Activated CD8-positive, alpha-beta T cell treated with anti-CD3 and anti-CD28 coated beads, Interleukin-2, amount 10 ng/mL, durations not matched to agents 7 days and 5 days (primary cell): ENCODE measurements at regions not wholly inside any gene's neighbourhood (a gene's known extent, or its start where the extent isn't known, plus 50 kb on each side); places are given as distances from the start of the nearest gene placed in this dataset.

Experiments
- ATAC-seq: fragments of 150-1000 bp; cut with Tn5 transposase; one replicate; pipeline ENCODE4 v1.10.0; 2021; ENCODE audit warnings: moderate library complexity
- CTCF ChIA-PET: fragments of 350-600 bp; sonication (Branson Sonifier 250); formaldehyde crosslinking; loops from one replicate; lab custom pipeline; 2021; ENCODE audit warnings: antibody characterized with exemption; lab: Charles Lee
- POLR2A ChIA-PET: fragments of 350-600 bp; sonication (Branson Sonifier 250); formaldehyde crosslinking; loops from one replicate; lab custom pipeline; 2021; ENCODE audit warnings: antibody characterized with exemption; lab: Charles Lee
- DNase-seq: peaks from one replicate; pipeline ENCODE4 v3.0.0-alpha.2; 2020
- H3K27ac Mint-ChIP-seq: one replicate; pipeline ENCODE4 v1.8.0; 2021; ENCODE audit warnings: mild to moderate bottlenecking, mixed read lengths
- H3K27me3 Mint-ChIP-seq: one replicate; pipeline ENCODE4 v1.8.0; 2021; ENCODE audit warnings: low read depth, mixed read lengths
- H3K36me3 Mint-ChIP-seq: one replicate; pipeline ENCODE4 v1.8.0; 2021; ENCODE audit warnings: low read depth, mixed read lengths
- H3K4me1 Mint-ChIP-seq: one replicate; pipeline ENCODE4 v1.8.0; 2021; ENCODE audit warnings: low read depth, mixed read lengths
- H3K4me3 Mint-ChIP-seq: one replicate; pipeline ENCODE4 v1.8.0; 2021; ENCODE audit warnings: mild to moderate bottlenecking, mixed read lengths
- H3K9me3 Mint-ChIP-seq: one replicate; pipeline ENCODE4 v1.8.0; 2022; ENCODE audit warnings: mixed read lengths; ENCODE audit not compliant: insufficient read depth

DNA sequence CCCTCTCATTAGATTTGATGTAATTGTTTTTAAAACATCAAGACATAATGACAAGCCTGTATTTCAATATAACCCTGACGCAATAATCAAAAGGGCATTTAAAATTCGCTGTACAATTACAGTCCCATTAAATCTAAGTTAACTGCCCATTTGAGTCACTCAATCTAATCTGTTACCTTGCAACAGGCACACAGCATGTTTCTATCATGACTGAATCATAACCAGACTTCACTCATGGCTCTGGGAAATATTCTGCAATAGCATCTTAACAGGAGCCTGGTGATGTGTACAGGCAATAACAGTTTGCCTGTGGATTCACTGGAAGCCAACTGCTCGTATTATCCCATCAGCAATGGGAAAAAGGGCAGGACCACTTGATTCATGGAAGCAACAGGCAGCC is 142.3 kb upstream of the NCKAP5 start:
- Mint-ChIP-seq H3K27me3 (no peaks in the 10 kb centered on the region), H3K36me3 (no peaks in the 10 kb centered on the region), H3K4me3 (no peak overlapping the region), H3K4me1 (no peaks in the 10 kb centered on the region), H3K9me3 (no peaks in the 10 kb centered on the region), H3K27ac (no peak overlapping the region)
- DNase-seq: no peak
- ATAC-seq: no peak
- ChIA-PET CTCF (no interaction called here), POLR2A (no interaction called here)

GRCh38 chr2:133711201-133711600 is 142.9 kb upstream of the NCKAP5 start:
- Mint-ChIP-seq H3K27ac (no peak overlapping the region), H3K27me3 (no peaks in the 10 kb centered on the region), H3K4me1 (no peaks in the 10 kb centered on the region), H3K9me3 (no peaks in the 10 kb centered on the region), H3K4me3 (no peak overlapping the region), H3K36me3 (no peaks in the 10 kb centered on the region)
- ChIA-PET POLR2A (no interaction called here), CTCF (no interaction called here)
- no peak for ATAC-seq
- no peak for DNase-seq

GRCh38 chr2:133711806-133712205 is 143.5 kb upstream of the NCKAP5 start:
- ATAC-seq (no peak), DNase-seq (no peak)
- CTCF ChIA-PET: no interaction called here
- H3K27me3 Mint-ChIP-seq: no peaks in the 10 kb centered on the region
- no peaks in the 10 kb centered on the region for H3K4me1 Mint-ChIP-seq
- no peak overlapping the region for H3K27ac Mint-ChIP-seq
- POLR2A ChIA-PET: no interaction called here
- H3K4me3 Mint-ChIP-seq: no peak overlapping the region
- no peaks in the 10 kb centered on the region for H3K36me3 Mint-ChIP-seq
- H3K9me3 Mint-ChIP-seq: no peaks in the 10 kb centered on the region

GRCh38 chr2:133712369-133712768 is 144.1 kb upstream of the NCKAP5 start:
- no peaks in the 10 kb centered on the region for H3K9me3 Mint-ChIP-seq
- CTCF ChIA-PET: no interaction called here
- DNase-seq: no peak
- no peak overlapping the region for H3K4me3 Mint-ChIP-seq
- no peak overlapping the region for H3K27ac Mint-ChIP-seq
- POLR2A ChIA-PET: no interaction called here
- no peaks in the 10 kb centered on the region for H3K4me1 Mint-ChIP-seq
- H3K27me3 Mint-ChIP-seq: no peaks in the 10 kb centered on the region
- ATAC-seq: no peak
- H3K36me3 Mint-ChIP-seq: no peaks in the 10 kb centered on the region

DNA sequence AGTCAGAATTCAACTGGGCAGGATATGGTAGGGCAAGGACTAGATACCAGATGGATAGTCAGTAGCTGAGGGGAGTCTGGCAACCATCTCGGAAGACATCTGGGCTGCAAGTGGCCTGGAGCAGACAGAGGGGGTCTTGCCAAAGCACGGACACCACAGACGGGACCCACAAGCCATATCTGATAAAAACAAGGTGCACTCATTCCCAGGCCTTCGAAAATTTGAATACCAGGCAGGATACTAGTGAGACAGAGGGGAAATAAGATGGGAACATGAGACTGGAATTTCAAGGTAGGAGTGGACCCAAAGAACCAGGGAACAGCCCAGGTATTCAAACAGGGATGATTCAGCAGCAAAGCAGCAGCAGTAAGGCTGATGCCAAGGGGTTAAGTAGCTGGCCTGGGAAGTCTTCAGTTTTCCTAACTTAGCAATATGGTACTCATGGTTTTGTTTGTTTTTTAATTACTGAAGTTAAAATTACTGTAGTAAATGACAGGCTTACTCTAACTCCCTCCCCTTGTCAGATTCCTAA is 144.9 kb upstream of the NCKAP5 start:
- ChIA-PET POLR2A (no interaction called here), CTCF (no interaction called here)
- Mint-ChIP-seq H3K9me3 (no peaks in the 10 kb centered on the region), H3K36me3 (no peaks in the 10 kb centered on the region), H3K27me3 (no peaks in the 10 kb centered on the region), H3K4me3 (no peak overlapping the region), H3K27ac (no peak overlapping the region), H3K4me1 (no peaks in the 10 kb centered on the region)
- DNase-seq: no peak
- ATAC-seq: no peak

DNA sequence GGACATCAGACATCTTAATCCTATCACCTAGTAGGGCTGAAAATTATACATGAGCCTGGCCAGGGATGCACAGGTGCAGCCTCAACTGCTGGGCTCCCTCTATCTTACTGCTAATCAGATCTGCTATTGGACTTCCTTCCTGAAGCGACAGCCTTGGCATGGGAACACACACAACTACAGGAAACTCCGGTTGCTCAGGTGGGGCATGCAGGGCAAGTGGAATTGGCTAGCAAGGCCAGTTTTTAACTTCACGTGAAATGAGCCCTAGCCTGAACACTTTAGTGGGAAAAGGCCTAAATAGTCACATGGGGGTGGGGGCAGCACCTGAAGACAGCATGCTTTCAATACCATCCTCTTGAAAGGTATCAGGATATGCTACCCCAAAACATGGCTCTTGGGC is 147.9 kb upstream of the NCKAP5 start:
- no peaks in the 10 kb centered on the region for H3K27me3 Mint-ChIP-seq
- ChIA-PET CTCF (no interaction called here), POLR2A (no interaction called here)
- no peaks in the 10 kb centered on the region for H3K36me3 Mint-ChIP-seq
- H3K27ac Mint-ChIP-seq: no peak overlapping the region
- H3K4me3 Mint-ChIP-seq: no peak overlapping the region
- ATAC-seq (no peak), DNase-seq (no peak)
- H3K9me3 Mint-ChIP-seq: no peaks in the 10 kb centered on the region
- H3K4me1 Mint-ChIP-seq: no peaks in the 10 kb centered on the region

DNA sequence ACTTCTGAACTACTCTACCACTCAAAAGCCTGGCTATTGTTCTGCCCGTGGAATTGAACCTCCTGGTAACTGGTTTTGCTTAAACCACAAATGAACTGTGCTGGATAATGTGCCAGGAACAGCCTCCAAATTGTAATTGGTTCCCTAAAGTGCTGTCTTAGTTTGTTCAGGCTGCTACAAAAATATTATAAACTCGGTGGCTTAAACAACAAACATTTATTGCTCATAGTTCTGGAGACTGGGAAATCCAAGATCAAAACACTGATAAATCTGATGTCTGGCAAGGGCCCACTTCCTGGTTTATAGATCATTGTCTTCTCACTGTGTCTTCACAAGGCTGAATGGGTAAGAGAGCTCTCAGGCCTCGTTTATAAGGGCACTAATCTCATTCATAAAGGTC is 149.2 kb upstream of the NCKAP5 start:
- POLR2A ChIA-PET: no interaction called here
- Mint-ChIP-seq H3K27ac (no peak overlapping the region), H3K4me1 (no peaks in the 10 kb centered on the region), H3K4me3 (no peak overlapping the region), H3K9me3 (no peaks in the 10 kb centered on the region), H3K36me3 (no peaks in the 10 kb centered on the region), H3K27me3 (no peaks in the 10 kb centered on the region)
- DNase-seq (no peak), ATAC-seq (no peak)
- CTCF ChIA-PET: no interaction called here

- no peaks in the 10 kb centered on the region for H3K4me1 Mint-ChIP-seq
These were observed 150.5 kb upstream of the NCKAP5 start for GRCh38 chr2:133718688-133719201.

GRCh38 chr2:133720429-133720828 is 152.2 kb upstream of the NCKAP5 start:
- no peak overlapping the region for H3K27ac Mint-ChIP-seq
- H3K4me1 Mint-ChIP-seq: no peaks in the 10 kb centered on the region
- no peaks in the 10 kb centered on the region for H3K9me3 Mint-ChIP-seq
- no peaks in the 10 kb centered on the region for H3K36me3 Mint-ChIP-seq
- ATAC-seq: no peak
- ChIA-PET CTCF (no interaction called here), POLR2A (no interaction called here)
- DNase-seq: no peak
- no peak overlapping the region for H3K4me3 Mint-ChIP-seq
- no peaks in the 10 kb centered on the region for H3K27me3 Mint-ChIP-seq

More at GRCh38 chr2:133718688-133719201, 150.5 kb upstream of the NCKAP5 start:
- CTCF ChIA-PET: no interaction called here
- H3K36me3 Mint-ChIP-seq: no peaks in the 10 kb centered on the region
- ATAC-seq (no peak), DNase-seq (no peak)
- H3K27ac Mint-ChIP-seq: no peak overlapping the region
- H3K27me3 Mint-ChIP-seq: no peaks in the 10 kb centered on the region
- no peak overlapping the region for H3K4me3 Mint-ChIP-seq
- H3K9me3 Mint-ChIP-seq: no peaks in the 10 kb centered on the region
- POLR2A ChIA-PET: no interaction called here

- DNase-seq: no peak
- CTCF ChIA-PET: no interaction called here
- H3K9me3 Mint-ChIP-seq: no peaks in the 10 kb centered on the region
- H3K27ac Mint-ChIP-seq: no peak overlapping the region
- ATAC-seq: no peak
- H3K36me3 Mint-ChIP-seq: no peaks in the 10 kb centered on the region
- POLR2A ChIA-PET: no interaction called here
- no peaks in the 10 kb centered on the region for H3K27me3 Mint-ChIP-seq
- H3K4me3 Mint-ChIP-seq: no peak overlapping the region
- no peaks in the 10 kb centered on the region for H3K4me1 Mint-ChIP-seq
These were observed 152.9 kb upstream of the NCKAP5 start for GRCh38 chr2:133721118-133721517.

- H3K9me3 Mint-ChIP-seq: no peaks in the 10 kb centered on the region
- ATAC-seq (no peak), DNase-seq (no peak)
- CTCF ChIA-PET: no interaction called here
- no peaks in the 10 kb centered on the region for H3K36me3 Mint-ChIP-seq
- POLR2A ChIA-PET: no interaction called here
- no peaks in the 10 kb centered on the region for H3K27me3 Mint-ChIP-seq
- no peaks in the 10 kb centered on the region for H3K4me1 Mint-ChIP-seq
- H3K27ac Mint-ChIP-seq: no peak overlapping the region
- H3K4me3 Mint-ChIP-seq: no peak overlapping the region
These were observed 154.9 kb upstream of the NCKAP5 start for GRCh38 chr2:133723133-133723532.

GRCh38 chr2:133726973-133727372 is 158.7 kb upstream of the NCKAP5 start:
- H3K4me1 Mint-ChIP-seq: no peaks in the 10 kb centered on the region
- no peak overlapping the region for H3K4me3 Mint-ChIP-seq
- no peak for ATAC-seq
- no peak overlapping the region for H3K27ac Mint-ChIP-seq
- H3K27me3 Mint-ChIP-seq: no peaks in the 10 kb centered on the region
- H3K36me3 Mint-ChIP-seq: no peaks in the 10 kb centered on the region
- no peaks in the 10 kb centered on the region for H3K9me3 Mint-ChIP-seq
- no peak for DNase-seq
- ChIA-PET POLR2A (no interaction called here), CTCF (no interaction called here)

- ChIA-PET CTCF (no interaction called here), POLR2A (no interaction called here)
- H3K4me3 Mint-ChIP-seq: no peak overlapping the region
- no peak overlapping the region for H3K27ac Mint-ChIP-seq
- no peaks in the 10 kb centered on the region for H3K36me3 Mint-ChIP-seq
- H3K27me3 Mint-ChIP-seq: no peaks in the 10 kb centered on the region
- H3K9me3 Mint-ChIP-seq: peaks cover 8% of the 10 kb centered on the region
- no peak for ATAC-seq
- H3K4me1 Mint-ChIP-seq: no peaks in the 10 kb centered on the region
- no peak for DNase-seq
These were observed 163.8 kb upstream of the NCKAP5 start for GRCh38 chr2:133732059-133732458.
